Brain microvascular endothelial cell (primary cell): ENCODE measurements at regions not wholly inside any gene's neighbourhood (a gene's known extent, or its start where the extent isn't known, plus 50 kb on each side); places are given as distances from the start of the nearest gene placed in this dataset.

Experiments
- DNase-seq: peaks from one replicate; pipeline ENCODE4 v3.0.0-alpha.2; 2020
- H3K27ac ChIP-seq: fragments of 250-450 bp; sonication (Bioruptor Pico); 2 replicates; pipeline ENCODE4 v1.5.1; 2020; ENCODE audit warnings: mild to moderate bottlenecking, moderate library complexity
- H3K27me3 ChIP-seq: fragments of 250-450 bp; sonication (Bioruptor Pico); replicated peaks from 2 replicates; pipeline ENCODE4 v1.5.1; 2020; ENCODE audit warnings: mild to moderate bottlenecking
- H3K36me3 ChIP-seq: fragments of 250-450 bp; sonication (Bioruptor Pico); replicated peaks from 2 replicates; pipeline ENCODE4 v1.5.1; 2020; ENCODE audit warnings: mild to moderate bottlenecking
- H3K4me3 ChIP-seq: 2 replicates; pipeline ENCODE4 v1.5.1; 2011; ENCODE audit warnings: low read depth, mild to moderate bottlenecking, control low read depth, low read length, moderate library complexity
- in situ Hi-C: cut with HindIII; loops from 2 replicates; pipeline ENCODE4 v1.10.0; 2017; ENCODE audit warnings: low sequenced_read_pairs, low pct_ligation_motif_present
- TF ChIP-seq, protein P1 (sequence below): IDR thresholded peaks from 2 replicates; pipeline ENCODE4 v1.5.1; 2011; ENCODE audit warnings: low read depth, mild to moderate bottlenecking, moderate library complexity, low read length, control low read depth, inconsistent platforms; ENCODE audit errors: missing control alignments

DNA sequence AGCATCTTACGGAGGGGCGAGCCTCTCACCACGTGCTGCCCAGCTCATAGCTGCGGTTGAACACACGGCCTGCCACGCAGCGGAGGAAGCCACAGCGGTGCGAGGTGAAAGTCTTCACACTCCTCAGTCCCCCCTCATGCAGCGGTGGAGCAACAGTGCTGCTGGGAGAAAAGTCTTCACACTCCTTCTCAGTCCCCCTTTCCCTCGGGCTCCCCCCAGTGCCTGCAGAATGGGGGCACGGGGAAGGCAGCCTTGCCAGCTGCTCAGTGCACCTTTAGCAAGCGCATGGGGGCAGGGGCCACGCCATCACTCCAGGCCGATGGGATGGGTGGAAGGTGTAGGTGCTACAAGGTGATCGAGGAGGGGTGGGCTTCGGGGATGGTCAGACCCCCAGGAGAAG, 206.3 kb upstream of the TCERG1L start:
- TF ChIP-seq, protein P1, sequence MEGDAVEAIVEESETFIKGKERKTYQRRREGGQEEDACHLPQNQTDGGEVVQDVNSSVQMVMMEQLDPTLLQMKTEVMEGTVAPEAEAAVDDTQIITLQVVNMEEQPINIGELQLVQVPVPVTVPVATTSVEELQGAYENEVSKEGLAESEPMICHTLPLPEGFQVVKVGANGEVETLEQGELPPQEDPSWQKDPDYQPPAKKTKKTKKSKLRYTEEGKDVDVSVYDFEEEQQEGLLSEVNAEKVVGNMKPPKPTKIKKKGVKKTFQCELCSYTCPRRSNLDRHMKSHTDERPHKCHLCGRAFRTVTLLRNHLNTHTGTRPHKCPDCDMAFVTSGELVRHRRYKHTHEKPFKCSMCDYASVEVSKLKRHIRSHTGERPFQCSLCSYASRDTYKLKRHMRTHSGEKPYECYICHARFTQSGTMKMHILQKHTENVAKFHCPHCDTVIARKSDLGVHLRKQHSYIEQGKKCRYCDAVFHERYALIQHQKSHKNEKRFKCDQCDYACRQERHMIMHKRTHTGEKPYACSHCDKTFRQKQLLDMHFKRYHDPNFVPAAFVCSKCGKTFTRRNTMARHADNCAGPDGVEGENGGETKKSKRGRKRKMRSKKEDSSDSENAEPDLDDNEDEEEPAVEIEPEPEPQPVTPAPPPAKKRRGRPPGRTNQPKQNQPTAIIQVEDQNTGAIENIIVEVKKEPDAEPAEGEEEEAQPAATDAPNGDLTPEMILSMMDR, result no peak
- DNase-seq, result no peak
- H3K36me3 ChIP-seq, result no peaks in the 10 kb centered on the region
- H3K27ac ChIP-seq, result no peak overlapping the region
- in situ Hi-C loops, result no loop called here
- H3K27me3 ChIP-seq, result no peaks in the 10 kb centered on the region
- no peak overlapping the region for H3K4me3 ChIP-seq

DNA sequence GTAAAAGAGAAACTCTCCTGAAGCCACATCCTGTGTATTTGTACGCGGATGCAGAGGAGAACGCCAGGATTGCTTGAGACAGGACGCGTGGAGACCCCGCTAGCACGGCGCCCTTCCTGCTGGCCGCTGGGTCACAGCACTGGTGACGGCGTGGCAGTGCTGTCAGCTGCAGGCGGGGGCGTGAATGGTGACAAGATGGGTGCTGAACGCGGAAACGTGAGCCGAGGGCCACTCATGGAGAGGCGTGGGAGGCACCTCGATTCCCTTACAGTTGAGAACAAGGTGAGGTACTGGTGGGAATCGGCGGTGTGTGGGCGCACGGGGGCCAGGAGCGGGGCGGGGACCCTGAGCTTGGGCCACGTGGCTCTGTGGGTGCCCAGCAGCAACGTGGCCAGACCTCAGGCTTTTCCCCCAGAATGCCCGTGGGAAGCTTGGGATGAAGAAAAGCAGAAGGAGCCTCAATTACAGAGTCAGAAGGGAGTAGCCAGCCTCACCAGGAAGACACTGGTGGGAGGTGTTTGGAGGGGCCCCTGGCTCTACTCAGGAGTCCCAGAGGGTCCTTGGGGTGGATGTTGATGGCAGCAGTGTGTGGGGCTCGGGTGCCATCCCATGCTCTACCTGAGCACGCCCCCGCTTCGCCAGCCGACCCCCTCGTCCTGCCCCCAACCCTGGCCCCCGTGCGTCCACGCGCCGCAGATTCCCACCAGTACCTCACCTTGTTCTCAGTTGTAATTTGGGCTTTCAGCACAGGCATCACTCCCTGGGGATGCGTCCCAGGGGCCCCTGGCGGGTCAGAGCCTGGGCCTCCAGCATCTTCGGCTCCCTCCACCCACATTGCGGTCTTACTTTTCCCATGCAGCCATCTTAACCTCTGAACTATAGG, 208.4 kb upstream of the TCERG1L start:
- no peak overlapping the region for H3K4me3 ChIP-seq
- in situ Hi-C loops, result no loop called here
- DNase-seq, result no peak
- H3K27me3 ChIP-seq, result no peaks in the 10 kb centered on the region
- TF ChIP-seq, protein P1, result no peak
- H3K36me3 ChIP-seq, result no peaks in the 10 kb centered on the region
- no peak overlapping the region for H3K27ac ChIP-seq

DNA sequence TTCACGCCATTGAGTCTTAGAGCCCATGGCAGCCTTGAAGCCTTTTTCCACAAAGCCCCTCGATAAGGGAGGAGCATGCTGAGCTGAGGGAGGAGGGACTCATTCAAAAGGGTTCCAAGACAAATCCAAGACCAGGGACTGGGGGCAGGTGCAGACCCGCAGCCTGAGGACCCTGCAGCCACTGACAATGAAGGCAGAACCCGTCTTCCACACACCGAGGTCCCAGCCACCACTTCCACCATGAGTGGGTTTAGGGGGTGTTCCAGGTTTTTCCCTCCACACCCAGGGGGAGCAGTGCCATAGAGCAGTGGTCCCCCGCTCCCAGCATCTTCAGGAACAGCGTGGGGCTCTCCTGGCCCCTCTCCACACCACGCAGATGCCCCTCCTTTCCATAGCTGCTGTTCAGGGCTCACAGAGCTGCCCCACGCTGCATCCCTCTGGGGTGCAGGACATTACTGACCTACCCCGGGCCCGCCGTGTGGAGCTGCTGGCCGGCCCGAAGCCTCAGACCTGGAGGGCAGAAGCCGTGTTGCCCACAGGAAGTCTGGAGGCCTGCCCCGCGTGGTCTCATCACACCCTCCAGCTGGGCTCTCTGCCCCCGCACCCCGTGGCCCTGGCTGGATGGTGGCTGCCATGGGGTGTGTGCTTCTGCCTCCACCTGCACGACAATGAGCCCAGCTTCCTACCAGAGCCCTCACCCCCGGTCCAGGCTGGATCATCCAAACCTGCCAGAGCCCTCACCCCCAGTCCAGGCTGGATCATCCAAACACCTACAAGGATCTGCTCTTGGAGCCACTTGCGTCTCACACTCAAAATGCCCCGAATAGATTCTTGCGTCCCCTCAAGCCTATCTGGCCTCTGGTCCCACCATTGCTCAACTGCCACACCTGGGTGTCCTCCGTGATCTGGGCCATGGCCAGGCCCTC, 220.0 kb upstream of the TCERG1L start:
- DNase-seq, result no peak
- Histone ChIP-seq H3K27ac (no peak overlapping the region), H3K27me3 (no peaks in the 10 kb centered on the region), H3K36me3 (no peaks in the 10 kb centered on the region), H3K4me3 (no peak overlapping the region)
- TF ChIP-seq, protein P1, result no peak
- in situ Hi-C loops, result no loop called here

DNA sequence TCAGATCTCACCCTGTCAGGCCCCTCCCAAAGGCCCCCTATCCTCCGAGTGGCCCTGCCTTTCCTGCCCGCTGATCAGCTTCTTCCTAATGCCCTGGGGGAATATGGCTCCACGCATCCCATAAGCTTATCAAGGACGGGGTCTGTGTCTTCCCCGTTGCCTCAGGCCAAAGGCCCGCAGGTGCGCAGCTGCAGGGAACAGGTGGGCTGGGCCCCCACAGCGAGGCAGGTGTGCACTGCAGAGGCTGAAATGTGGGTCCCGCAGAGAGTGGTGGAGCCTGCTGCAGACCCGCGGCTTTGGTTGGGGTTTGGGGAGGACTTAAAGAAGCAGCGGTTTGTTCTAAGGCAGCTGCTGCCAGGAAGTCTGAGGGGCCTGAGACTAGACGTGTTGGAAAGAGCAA, 220.8 kb upstream of the TCERG1L start:
- DNase-seq, result no peak
- H3K36me3 ChIP-seq, result no peaks in the 10 kb centered on the region
- no peak overlapping the region for H3K27ac ChIP-seq
- no peak overlapping the region for H3K4me3 ChIP-seq
- in situ Hi-C loops, result no loop called here
- H3K27me3 ChIP-seq, result no peaks in the 10 kb centered on the region
- TF ChIP-seq, protein P1, result no peak

DNA sequence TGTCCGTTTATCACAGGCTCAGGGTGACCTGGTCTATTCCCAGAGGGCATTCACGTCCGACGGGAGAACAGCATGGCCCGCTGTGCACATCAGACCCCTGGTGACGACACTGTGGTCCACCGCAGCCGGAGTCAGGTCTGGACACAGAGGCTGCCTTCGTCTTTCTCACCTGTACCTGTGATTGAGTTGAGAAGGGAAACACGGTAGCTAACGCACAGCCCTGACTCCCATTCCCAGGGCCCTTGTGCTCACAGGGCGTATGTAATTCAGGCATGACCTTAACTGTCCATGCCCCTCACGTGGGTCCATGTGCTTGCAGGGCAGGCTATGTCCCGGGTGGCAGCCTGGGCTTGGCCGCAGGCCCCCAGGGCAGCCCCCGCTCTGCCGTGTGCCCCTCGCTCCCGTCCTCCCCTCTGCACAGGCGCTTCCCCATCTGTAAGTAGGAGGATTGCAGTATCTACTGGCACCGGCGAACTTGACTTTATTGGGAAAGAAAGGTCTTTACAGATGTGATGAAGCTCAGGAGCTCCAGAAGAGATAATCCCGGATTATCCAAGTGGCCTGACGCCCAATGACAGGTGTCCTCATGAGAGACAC, 221.3 kb upstream of the TCERG1L start:
- H3K27ac ChIP-seq, result no peak overlapping the region
- TF ChIP-seq, protein P1, result no peak
- in situ Hi-C loops, result no loop called here
- no peak overlapping the region for H3K4me3 ChIP-seq
- H3K27me3 ChIP-seq, result no peaks in the 10 kb centered on the region
- H3K36me3 ChIP-seq, result no peaks in the 10 kb centered on the region
- no peak for DNase-seq
